ENCODE measurements at regions not wholly inside any gene's neighbourhood (a gene's known extent, or its start where the extent isn't known, plus 50 kb on each side); places are given as distances from the start of the nearest gene placed in this dataset.

DNA sequence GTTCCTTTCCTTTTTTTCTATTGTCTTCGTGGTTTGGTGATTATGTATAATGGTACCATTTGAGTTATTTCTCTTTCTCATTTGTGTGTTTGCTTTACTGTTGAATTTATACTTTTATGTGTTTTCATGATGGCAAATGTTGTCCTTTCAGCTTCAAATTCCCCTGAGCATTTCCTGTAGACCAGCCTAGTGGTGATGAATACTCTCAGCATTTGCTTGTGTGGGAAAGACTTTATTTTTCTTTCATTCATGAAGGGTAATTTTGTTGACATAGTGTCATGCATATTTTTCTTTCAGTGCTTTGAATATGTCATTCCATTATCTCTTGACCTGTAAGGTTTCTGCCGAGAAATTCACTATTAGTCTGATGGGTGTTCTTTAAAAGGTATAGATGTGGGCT is 166.6 kb upstream of the GORAB start:
- H3K27me3 Mint-ChIP-seq (ENCODE audit: insufficient read depth, low read depth, poor library complexity), result peaks cover 6% of the 10 kb centered on the region
- Histone ChIP-seq H2AFZ (no peak overlapping the region), H3K4me3 (no peak overlapping the region), H3F3A (replicated peaks; ENCODE audit: low read depth) (no peaks in the 10 kb centered on the region), H3K4me2 (no peak overlapping the region), H3K79me2 (replicated peaks; ENCODE audit: insufficient read depth) (no peaks in the 10 kb centered on the region), H3K36me3 (ENCODE audit: insufficient read depth) (no peaks in the 10 kb centered on the region), H3K27ac (ENCODE audit: low read depth) (no peak overlapping the region), H3K27me3 (ENCODE audit: insufficient read depth) (no peaks in the 10 kb centered on the region), H3K4me1 (ENCODE audit: insufficient read depth) (no peaks in the 10 kb centered on the region), H3K9me2 (ENCODE audit: insufficient read depth) (peaks cover 4% of the 10 kb centered on the region; the same call in 1 of the 2 replicates), H4K20me1 (replicated peaks; ENCODE audit: insufficient read depth) (no peaks in the 10 kb centered on the region)
- no peak overlapping the region for H3K27ac Mint-ChIP-seq
- H3K9me3 Mint-ChIP-seq, result no peaks in the 10 kb centered on the region
- no peak overlapping the region for H3K4me3 Mint-ChIP-seq
- DNase-seq (ENCODE audit: low spot score) (no peak), ATAC-seq (no peak)
- no peaks in the 10 kb centered on the region; the same call in 2 of the 3 replicates for H3K4me1 Mint-ChIP-seq
- no peak for TF ChIP-seq STAT1 (IDR thresholded peaks at IDR 0.05; ENCODE audit: unreplicated experiment)
- TF ChIP-seq, protein P1, sequence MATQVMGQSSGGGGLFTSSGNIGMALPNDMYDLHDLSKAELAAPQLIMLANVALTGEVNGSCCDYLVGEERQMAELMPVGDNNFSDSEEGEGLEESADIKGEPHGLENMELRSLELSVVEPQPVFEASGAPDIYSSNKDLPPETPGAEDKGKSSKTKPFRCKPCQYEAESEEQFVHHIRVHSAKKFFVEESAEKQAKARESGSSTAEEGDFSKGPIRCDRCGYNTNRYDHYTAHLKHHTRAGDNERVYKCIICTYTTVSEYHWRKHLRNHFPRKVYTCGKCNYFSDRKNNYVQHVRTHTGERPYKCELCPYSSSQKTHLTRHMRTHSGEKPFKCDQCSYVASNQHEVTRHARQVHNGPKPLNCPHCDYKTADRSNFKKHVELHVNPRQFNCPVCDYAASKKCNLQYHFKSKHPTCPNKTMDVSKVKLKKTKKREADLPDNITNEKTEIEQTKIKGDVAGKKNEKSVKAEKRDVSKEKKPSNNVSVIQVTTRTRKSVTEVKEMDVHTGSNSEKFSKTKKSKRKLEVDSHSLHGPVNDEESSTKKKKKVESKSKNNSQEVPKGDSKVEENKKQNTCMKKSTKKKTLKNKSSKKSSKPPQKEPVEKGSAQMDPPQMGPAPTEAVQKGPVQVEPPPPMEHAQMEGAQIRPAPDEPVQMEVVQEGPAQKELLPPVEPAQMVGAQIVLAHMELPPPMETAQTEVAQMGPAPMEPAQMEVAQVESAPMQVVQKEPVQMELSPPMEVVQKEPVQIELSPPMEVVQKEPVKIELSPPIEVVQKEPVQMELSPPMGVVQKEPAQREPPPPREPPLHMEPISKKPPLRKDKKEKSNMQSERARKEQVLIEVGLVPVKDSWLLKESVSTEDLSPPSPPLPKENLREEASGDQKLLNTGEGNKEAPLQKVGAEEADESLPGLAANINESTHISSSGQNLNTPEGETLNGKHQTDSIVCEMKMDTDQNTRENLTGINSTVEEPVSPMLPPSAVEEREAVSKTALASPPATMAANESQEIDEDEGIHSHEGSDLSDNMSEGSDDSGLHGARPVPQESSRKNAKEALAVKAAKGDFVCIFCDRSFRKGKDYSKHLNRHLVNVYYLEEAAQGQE (IDR thresholded peaks at IDR 0.05; ENCODE audit: unreplicated experiment), result no peak
- TF ChIP-seq, protein P2, sequence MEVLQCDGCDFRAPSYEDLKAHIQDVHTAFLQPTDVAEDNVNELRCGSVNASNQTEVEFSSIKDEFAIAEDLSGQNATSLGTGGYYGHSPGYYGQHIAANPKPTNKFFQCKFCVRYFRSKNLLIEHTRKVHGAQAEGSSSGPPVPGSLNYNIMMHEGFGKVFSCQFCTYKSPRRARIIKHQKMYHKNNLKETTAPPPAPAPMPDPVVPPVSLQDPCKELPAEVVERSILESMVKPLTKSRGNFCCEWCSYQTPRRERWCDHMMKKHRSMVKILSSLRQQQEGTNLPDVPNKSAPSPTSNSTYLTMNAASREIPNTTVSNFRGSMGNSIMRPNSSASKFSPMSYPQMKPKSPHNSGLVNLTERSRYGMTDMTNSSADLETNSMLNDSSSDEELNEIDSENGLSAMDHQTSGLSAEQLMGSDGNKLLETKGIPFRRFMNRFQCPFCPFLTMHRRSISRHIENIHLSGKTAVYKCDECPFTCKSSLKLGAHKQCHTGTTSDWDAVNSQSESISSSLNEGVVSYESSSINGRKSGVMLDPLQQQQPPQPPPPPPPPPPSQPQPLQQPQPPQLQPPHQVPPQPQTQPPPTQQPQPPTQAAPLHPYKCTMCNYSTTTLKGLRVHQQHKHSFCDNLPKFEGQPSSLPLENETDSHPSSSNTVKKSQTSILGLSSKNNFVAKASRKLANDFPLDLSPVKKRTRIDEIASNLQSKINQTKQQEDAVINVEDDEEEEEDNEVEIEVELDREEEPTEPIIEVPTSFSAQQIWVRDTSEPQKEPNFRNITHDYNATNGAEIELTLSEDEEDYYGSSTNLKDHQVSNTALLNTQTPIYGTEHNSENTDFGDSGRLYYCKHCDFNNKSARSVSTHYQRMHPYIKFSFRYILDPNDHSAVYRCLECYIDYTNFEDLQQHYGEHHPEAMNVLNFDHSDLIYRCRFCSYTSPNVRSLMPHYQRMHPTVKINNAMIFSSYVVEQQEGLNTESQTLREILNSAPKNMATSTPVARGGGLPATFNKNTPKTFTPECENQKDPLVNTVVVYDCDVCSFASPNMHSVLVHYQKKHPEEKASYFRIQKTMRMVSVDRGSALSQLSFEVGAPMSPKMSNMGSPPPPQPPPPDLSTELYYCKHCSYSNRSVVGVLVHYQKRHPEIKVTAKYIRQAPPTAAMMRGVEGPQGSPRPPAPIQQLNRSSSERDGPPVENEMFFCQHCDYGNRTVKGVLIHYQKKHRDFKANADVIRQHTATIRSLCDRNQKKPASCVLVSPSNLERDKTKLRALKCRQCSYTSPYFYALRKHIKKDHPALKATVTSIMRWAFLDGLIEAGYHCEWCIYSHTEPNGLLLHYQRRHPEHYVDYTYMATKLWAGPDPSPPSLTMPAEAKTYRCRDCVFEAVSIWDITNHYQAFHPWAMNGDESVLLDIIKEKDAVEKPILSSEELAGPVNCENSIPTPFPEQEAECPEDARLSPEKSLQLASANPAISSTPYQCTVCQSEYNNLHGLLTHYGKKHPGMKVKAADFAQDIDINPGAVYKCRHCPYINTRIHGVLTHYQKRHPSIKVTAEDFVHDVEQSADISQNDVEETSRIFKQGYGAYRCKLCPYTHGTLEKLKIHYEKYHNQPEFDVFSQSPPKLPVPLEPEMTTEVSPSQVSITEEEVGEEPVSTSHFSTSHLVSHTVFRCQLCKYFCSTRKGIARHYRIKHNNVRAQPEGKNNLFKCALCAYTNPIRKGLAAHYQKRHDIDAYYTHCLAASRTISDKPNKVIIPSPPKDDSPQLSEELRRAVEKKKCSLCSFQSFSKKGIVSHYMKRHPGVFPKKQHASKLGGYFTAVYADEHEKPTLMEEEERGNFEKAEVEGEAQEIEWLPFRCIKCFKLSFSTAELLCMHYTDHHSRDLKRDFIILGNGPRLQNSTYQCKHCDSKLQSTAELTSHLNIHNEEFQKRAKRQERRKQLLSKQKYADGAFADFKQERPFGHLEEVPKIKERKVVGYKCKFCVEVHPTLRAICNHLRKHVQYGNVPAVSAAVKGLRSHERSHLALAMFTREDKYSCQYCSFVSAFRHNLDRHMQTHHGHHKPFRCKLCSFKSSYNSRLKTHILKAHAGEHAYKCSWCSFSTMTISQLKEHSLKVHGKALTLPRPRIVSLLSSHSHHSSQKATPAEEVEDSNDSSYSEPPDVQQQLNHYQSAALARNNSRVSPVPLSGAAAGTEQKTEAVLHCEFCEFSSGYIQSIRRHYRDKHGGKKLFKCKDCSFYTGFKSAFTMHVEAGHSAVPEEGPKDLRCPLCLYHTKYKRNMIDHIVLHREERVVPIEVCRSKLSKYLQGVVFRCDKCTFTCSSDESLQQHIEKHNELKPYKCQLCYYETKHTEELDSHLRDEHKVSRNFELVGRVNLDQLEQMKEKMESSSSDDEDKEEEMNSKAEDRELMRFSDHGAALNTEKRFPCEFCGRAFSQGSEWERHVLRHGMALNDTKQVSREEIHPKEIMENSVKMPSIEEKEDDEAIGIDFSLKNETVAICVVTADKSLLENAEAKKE (CRISPR knock-in tag; IDR thresholded peaks at IDR 0.05), result no peak
- TF ChIP-seq EZH2 (IDR thresholded peaks at IDR 0.05; ENCODE audit: low read depth, unreplicated experiment), result no peak
- TF ChIP-seq, protein P3, sequence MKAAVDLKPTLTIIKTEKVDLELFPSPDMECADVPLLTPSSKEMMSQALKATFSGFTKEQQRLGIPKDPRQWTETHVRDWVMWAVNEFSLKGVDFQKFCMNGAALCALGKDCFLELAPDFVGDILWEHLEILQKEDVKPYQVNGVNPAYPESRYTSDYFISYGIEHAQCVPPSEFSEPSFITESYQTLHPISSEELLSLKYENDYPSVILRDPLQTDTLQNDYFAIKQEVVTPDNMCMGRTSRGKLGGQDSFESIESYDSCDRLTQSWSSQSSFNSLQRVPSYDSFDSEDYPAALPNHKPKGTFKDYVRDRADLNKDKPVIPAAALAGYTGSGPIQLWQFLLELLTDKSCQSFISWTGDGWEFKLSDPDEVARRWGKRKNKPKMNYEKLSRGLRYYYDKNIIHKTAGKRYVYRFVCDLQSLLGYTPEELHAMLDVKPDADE (IDR thresholded peaks at IDR 0.05), result no peak
- TF ChIP-seq EZH2phosphoT487 (IDR thresholded peaks at IDR 0.05; ENCODE audit: unreplicated experiment), result no peak
- TF ChIP-seq POLR2AphosphoS5 (IDR thresholded peaks at IDR 0.05; ENCODE audit: low read depth), result no peak
- no peak for TF ChIP-seq NANOG (IDR thresholded peaks at IDR 0.05; ENCODE audit: borderline replicate concordance)
- TF ChIP-seq ZNF331 (CRISPR knock-in tag; IDR thresholded peaks at IDR 0.05; ENCODE audit: low read depth), result no peak
- TF ChIP-seq, protein P4, sequence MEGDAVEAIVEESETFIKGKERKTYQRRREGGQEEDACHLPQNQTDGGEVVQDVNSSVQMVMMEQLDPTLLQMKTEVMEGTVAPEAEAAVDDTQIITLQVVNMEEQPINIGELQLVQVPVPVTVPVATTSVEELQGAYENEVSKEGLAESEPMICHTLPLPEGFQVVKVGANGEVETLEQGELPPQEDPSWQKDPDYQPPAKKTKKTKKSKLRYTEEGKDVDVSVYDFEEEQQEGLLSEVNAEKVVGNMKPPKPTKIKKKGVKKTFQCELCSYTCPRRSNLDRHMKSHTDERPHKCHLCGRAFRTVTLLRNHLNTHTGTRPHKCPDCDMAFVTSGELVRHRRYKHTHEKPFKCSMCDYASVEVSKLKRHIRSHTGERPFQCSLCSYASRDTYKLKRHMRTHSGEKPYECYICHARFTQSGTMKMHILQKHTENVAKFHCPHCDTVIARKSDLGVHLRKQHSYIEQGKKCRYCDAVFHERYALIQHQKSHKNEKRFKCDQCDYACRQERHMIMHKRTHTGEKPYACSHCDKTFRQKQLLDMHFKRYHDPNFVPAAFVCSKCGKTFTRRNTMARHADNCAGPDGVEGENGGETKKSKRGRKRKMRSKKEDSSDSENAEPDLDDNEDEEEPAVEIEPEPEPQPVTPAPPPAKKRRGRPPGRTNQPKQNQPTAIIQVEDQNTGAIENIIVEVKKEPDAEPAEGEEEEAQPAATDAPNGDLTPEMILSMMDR (conservative IDR thresholded peaks at IDR 0.05; ENCODE audit: low read depth in 2 of 2), result no peak
- no peak for TF ChIP-seq CREB1 (CRISPR knock-in tag; IDR thresholded peaks at IDR 0.05; ENCODE audit: low read depth)
- TF ChIP-seq JUNB (IDR thresholded peaks at IDR 0.05; ENCODE audit: unreplicated experiment), result no peak
- no peaks in the 10 kb centered on the region for H3K36me3 Mint-ChIP-seq (ENCODE audit: low read depth)
